NCI-H1417 treated with DMSO at 0.1 percent for 48 hours (cell line): ENCODE measurements at regions not wholly inside any gene's neighbourhood (a gene's known extent, or its start where the extent isn't known, plus 50 kb on each side); places are given as distances from the start of the nearest gene placed in this dataset.
A peak's percentile ranks its signal among the peaks of the same experiment; 100 is the strongest.

Experiments used
- DNase-seq: peaks from one replicate; lab custom pipeline; 2025; lab: John Stamatoyannopoulos, UW

DNA sequence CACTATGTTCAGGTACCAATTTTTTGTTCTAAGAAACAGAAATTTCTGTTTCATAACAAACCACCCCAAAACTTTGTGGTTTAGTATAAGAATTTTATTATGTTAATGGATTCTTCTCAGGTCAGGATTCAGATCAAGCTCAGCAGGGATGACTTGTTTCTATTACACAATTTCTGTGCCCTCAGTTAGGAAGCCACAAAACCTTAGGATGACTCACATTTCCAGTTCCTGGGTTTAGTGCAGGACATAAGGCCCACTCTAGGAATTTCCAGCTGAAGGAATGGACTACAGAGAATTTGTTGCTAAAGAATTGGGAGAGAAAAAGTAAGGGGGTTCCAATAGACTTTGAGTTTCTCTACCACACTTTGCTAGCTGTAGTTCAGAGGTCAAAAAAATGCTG is 629.3 kb downstream of the ANXA1 start:
- no peak for DNase-seq

- DNase-seq: no peak
Observed at GRCh38 chr9:73782166-73782565, 630.5 kb downstream of the ANXA1 start.

DNA sequence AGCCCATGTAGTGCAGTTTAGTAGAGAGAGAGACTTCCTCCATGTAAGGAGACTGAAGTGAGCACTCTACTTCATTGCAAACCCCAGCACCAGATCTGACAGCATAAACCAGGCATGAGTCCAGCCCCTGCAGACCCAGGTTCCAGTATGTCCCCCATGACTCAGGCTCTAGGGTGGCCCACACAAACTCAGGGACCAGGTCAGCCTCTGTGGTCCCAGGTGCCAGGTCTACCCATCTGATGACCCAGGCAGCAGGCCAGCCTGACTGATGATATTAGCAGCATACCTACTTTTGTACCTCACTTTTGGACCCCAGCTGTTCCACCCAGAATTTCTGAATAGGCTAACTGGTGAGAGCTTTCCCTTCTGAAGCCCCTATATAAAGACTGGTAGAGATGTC is 647.8 kb downstream of the ANXA1 start:
- no peak for DNase-seq

DNA sequence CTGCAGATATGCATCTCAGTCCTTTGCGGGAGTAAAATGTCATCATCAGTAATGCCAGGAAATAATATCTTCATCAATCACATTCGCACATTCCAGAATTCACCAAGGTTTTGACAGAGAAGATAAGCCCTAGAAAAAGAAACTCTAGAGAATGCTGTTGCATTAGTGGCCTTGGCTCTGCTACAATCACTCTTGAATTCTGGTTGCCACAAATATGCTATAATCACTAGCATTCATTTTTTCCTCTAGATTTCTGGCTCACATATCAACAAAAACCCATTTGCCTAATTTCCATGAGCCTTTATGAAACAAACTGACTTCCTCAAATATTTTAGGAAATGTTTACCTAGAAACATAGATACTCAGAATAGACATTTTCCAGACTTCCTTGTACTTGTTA is 653.4 kb downstream of the ANXA1 start:
- no peak for DNase-seq

DNA sequence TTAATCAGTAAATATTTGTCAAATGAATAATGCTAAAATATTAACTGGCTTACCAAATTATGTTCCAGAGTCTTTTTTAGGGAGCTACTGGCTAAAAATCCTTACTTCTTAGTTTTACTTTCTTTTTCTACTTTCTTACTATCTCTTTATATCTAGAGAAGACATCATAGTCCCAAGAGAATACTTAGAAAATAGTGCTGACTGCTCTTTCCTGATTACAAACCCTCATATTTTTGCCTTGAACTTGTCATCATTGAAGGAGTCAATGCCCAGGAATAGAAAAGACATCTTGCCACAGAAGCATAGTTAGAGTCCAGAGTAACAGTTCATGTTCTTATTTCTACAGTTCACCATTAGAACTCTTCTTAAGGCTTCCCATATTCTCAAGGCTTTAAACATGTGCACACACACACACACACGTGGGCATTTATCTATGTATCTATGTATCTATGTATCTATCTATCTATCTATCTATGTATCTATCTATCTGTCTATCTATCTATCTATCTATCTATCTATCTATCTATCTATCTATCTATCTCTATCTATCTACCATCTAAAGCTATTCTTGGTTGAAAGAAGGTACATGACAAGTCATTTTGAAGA is 654.3 kb downstream of the ANXA1 start:
- no peak for DNase-seq

DNA sequence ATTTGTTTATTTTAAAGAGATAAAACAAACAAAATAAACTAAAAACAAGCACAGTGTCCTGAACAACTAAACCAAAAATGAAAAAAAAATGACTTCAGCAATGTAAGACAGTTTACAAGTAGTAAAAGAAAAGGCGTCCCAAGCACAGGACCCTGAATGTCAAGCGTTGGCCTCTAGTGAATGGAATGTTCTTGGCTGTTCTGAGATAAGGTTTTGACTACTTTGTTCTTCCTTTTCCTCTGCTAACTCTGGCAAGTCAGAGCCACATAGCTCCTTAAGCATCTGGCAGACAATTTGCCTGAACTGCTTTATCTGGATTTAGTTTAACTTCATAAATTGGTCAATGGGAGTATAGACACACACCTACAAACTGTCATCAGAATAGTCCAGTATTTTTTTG is 655.2 kb downstream of the ANXA1 start:
- no peak for DNase-seq

- DNase-seq: no peak
Observed at GRCh38 chr9:73807952-73808351, 656.3 kb downstream of the ANXA1 start.

DNA sequence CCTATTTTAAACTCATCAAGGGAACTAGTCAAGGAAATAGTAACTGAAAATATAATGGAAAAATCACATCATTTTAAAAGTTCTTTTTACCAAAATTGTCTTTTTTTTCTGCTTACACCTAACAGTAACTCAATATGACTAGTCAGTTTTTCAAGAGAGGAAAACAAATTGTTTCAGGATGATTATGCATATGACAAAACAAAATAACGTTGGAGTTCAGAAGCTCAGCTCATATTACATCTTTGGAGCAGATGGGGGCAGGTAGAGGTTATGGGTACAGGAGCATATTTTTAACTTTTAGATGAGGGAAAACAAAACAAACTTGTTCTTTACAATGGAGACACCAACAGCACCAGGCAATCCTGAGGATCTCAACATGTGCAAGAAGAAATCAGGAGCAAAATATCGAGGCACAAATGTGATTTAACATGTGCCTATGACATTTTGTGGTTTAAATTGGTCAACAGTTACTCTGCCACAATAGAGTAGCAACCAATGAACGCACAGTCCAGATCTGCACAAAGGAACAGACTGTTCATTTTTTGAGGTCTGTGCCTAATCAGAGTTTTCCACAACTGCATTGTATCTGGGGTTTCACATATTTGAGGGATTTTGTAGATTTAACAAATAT is 659.0 kb downstream of the ANXA1 start:
- DNase-seq: no peak

GRCh38 chr9:73813546-73813945 is 661.9 kb downstream of the ANXA1 start:
- DNase-seq: no peak

- no peak for DNase-seq
Observed at GRCh38 chr9:73816905-73817304, 665.2 kb downstream of the ANXA1 start.

DNA sequence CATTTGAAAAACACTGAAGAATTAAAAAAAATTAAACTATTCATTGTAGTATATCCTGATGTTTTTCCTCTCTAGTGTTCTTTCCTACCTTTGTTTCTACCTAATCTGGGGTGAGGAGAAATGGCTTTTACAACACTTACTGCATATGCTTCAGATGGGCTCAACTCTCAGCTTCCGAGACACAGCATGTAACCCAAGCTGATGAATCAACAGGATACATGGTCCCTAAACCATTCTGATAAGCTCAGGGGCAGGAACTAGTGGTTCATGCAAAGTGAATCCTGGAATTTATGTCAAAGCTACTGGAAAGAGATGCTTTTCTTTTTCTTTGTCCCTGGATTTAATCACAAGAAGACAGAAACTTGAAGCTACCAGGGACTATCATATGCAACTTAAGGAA is 672.5 kb upstream of the RORB start:
- no peak for DNase-seq

GRCh38 chr9:73838871-73839270 is 658.3 kb upstream of the RORB start:
- no peak for DNase-seq

- DNase-seq: no peak
Observed at GRCh38 chr9:73839471-73839870, 657.7 kb upstream of the RORB start.

GRCh38 chr9:73841018-73841417 is 656.1 kb upstream of the RORB start:
- DNase-seq: no peak

GRCh38 chr9:73844135-73844534 is 653.0 kb upstream of the RORB start:
- DNase-seq: no peak

DNA sequence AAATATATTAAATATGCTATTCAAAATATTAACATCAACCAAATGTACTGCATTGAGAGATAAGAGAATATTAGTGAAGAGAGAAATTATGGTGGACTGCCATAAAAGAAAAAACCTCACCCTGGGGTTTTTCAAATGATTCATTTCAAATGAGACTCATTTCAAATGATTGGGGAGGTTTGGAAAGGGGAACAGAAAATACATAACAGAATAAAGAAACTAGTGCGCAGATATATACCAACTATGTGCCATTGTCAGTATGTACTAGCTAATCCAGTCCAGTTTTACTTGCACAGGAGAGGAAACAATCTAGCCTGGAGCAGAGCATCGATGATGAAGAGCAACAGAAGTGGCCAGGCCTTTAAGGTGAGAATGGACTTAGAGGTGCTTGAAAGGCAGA is 651.6 kb upstream of the RORB start:
- no peak for DNase-seq

- DNase-seq: no peak
Observed at GRCh38 chr9:73845954-73846690, 651.0 kb upstream of the RORB start.

DNA sequence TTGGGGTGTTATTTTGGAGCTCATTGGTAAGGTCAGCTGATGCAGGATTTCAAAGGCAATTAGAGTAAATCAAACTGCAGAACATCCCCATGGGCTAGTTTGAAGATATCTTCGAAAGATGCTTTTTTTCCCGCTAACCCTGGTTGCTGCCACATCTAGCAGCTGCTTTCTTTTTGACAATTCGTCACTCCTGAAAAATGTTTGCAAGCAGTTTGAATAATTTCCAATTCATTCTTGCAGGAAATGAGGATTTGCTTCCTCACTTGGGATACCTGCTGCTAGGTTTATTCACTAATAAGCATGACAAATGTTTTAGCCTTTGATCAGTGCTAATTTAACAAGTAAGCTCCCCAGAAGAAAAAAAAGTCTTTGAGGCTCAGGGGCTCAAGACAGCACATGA is 649.6 kb upstream of the RORB start:
- no peak for DNase-seq

GRCh38 chr9:73853549-73853948 is 643.6 kb upstream of the RORB start:
- no peak for DNase-seq

GRCh38 chr9:73855206-73855605 is 641.9 kb upstream of the RORB start:
- no peak for DNase-seq

DNA sequence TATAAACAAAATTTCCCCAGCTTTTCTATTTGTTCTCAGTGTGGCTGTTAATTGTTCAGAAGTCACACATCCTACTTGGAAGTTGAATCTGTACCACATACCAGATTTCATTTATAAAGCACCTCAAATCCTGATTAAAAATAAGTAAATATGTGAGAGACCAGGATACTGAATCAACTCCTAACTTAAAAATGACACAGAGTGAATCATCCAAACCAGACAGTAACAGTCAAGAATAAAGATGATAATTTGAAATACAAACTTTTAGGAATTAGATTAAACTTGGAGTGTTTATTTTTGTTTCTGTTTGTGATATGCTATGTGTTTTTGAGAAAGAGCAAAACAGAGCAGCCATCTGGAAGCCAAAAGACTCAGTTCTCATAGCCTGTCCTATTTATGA is 633.2 kb upstream of the RORB start:
- no peak for DNase-seq

DNA sequence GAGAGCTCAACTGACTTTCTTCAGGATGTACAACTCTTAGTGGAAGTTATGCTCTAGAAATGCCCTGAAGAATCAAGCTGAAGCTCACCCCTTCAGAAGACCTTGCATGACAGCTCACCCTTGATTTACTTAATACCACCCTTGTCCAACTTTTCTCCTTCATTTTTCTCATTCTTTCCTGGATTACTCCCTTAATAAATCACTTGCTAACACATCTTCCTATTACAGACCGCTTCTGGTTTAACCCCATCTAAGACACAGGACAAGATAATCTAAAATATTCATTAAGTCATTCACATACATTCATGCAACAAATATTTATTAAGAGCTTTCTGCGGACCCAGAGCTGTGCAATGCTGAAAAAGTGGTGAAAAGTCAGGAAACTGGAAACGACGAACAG is 630.7 kb upstream of the RORB start:
- DNase-seq: no peak

- peak; percentile 39 for DNase-seq
Observed at GRCh38 chr9:73869264-73869663, 627.9 kb upstream of the RORB start.

DNA sequence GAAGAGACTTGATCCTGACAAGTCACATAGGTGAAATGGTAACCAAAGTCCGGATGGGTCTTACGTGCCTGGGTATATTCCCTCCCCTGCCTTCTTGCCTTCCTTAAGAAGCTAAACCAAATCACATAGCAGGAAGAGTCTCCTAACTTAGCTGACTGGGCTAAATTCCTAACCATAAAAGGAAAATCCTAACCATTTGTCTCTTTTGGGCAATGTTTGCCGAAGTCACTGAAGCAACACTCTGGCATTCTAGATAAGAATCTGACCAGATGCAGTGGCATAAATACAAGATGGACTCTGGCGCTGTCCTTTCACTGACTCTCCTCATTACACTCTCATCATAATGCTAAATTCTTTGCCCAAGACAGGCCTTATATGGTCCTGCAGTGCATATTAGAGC is 625.5 kb upstream of the RORB start:
- DNase-seq: no peak
